Panc1 (cell line): ENCODE measurements at regions not wholly inside any gene's neighbourhood (a gene's known extent, or its start where the extent isn't known, plus 50 kb on each side); places are given as distances from the start of the nearest gene placed in this dataset.

Experiments used
- CTCF ChIP-seq: fragments of 450-650 bp; IDR thresholded peaks from 2 replicates; pipeline ENCODE4 v1.5.1; 2017; ENCODE audit warnings: mild to moderate bottlenecking
- POLR2AphosphoS5 ChIP-seq: IDR thresholded peaks from 2 replicates; pipeline ENCODE4 v1.6.1; 2012; ENCODE audit warnings: mild to moderate bottlenecking, low read depth, low read length, moderate library complexity
- TCF7L2 ChIP-seq: IDR thresholded peaks from 2 replicates; pipeline ENCODE4 v1.6.1; 2011; ENCODE audit warnings: mild to moderate bottlenecking, low read depth, low read length, inconsistent platforms

- no peak for TF ChIP-seq CTCF
- TF ChIP-seq POLR2AphosphoS5, result no peak
- no peak for TF ChIP-seq TCF7L2
Observed at GRCh38 chr9:36486329-36486932, 86.3 kb upstream of the MELK start.
